ENCODE measurements at regions not wholly inside any gene's neighbourhood (a gene's known extent, or its start where the extent isn't known, plus 50 kb on each side); places are given as distances from the start of the nearest gene placed in this dataset.

- no peak for TF ChIP-seq SNAI2 (CRISPR knock-in tag; IDR thresholded peaks at IDR 0.05)
- TF ChIP-seq CREB5 (CRISPR knock-in tag; IDR thresholded peaks at IDR 0.05; ENCODE audit: low read depth) = no peak
- TF ChIP-seq PATZ1 (CRISPR knock-in tag; IDR thresholded peaks at IDR 0.05; ENCODE audit: borderline replicate concordance) = no peak
- no peak for TF ChIP-seq ZFP30 (CRISPR knock-in tag; IDR thresholded peaks at IDR 0.05)
- TF ChIP-seq ZNF70 (CRISPR knock-in tag; IDR thresholded peaks at IDR 0.05) = no peak
- TF ChIP-seq CSDC2 (CRISPR knock-in tag; IDR thresholded peaks at IDR 0.05) = no peak
- no peak for TF ChIP-seq ZNF565 (CRISPR knock-in tag; conservative IDR thresholded peaks at IDR 0.05; ENCODE audit: low read depth)
- no peak for TF ChIP-seq ARNTL (CRISPR knock-in tag; IDR thresholded peaks at IDR 0.05; ENCODE audit: borderline replicate concordance, low read depth)
- TF ChIP-seq ZFP3 (CRISPR knock-in tag; IDR thresholded peaks at IDR 0.05) = no peak
- TF ChIP-seq TSHZ2 (CRISPR knock-in tag; IDR thresholded peaks at IDR 0.05) = no peak
- no peak for TF ChIP-seq RARB (CRISPR knock-in tag; IDR thresholded peaks at IDR 0.05)
- TF ChIP-seq PPARA (CRISPR knock-in tag; IDR thresholded peaks at IDR 0.05; ENCODE audit: borderline replicate concordance) = no peak
- no peak for TF ChIP-seq GLIS3 (CRISPR knock-in tag; IDR thresholded peaks at IDR 0.05)
- TF ChIP-seq TOX (CRISPR knock-in tag; IDR thresholded peaks at IDR 0.05; ENCODE audit: borderline replicate concordance) = no peak
These were observed 300.4 kb upstream of the B3GAT1 start for GRCh38 chr11:134712228-134713145.
